Stimulated activated CD4-positive, alpha-beta T cell treated with anti-CD3 and anti-CD28 coated beads, Interleukin-1b, Interleukin-23, amount 100 ng/mL, for 4 hours (primary cell): ENCODE measurements at regions not wholly inside any gene's neighbourhood (a gene's known extent, or its start where the extent isn't known, plus 50 kb on each side); places are given as distances from the start of the nearest gene placed in this dataset.
"Not testable (repeated sequence)": the region's sequence is repeated elsewhere in the genome, so short reads cannot be mapped to it uniquely, and the experiment has no call there.

Source experiments
- DNase-seq, 2 donors: peaks; one replicate each; pipeline ENCODE4 v3.0.0-alpha.2; 2020; ENCODE audit warnings: low read depth in 2 of 2

- no peak for DNase-seq
Measured at GRCh38 chr20:24418731-24419130, 50.7 kb upstream of the SYNDIG1 start.

- no peak for DNase-seq
Measured at GRCh38 chr20:24417485-24417884, 51.9 kb upstream of the SYNDIG1 start.

GRCh38 chr20:24415444-24415843 is 54.0 kb upstream of the SYNDIG1 start:
- not testable (repeated sequence) for DNase-seq

GRCh38 chr20:24411834-24412216 is 57.6 kb upstream of the SYNDIG1 start:
- no peak for DNase-seq

GRCh38 chr20:24411003-24411833 is 58.2 kb upstream of the SYNDIG1 start:
- DNase-seq = no peak

GRCh38 chr20:24407151-24407550 is 62.3 kb upstream of the SYNDIG1 start:
- no peak for DNase-seq

- no peak for DNase-seq
Measured at GRCh38 chr20:24406750-24407149, 62.7 kb upstream of the SYNDIG1 start.

- DNase-seq = no peak
Measured at GRCh38 chr20:24406251-24406650, 63.2 kb upstream of the SYNDIG1 start.

GRCh38 chr20:24405810-24406209 is 63.6 kb upstream of the SYNDIG1 start:
- DNase-seq = no peak

GRCh38 chr20:24403406-24403805 is 66.0 kb upstream of the SYNDIG1 start:
- DNase-seq = no peak

GRCh38 chr20:24402188-24402587 is 67.2 kb upstream of the SYNDIG1 start:
- DNase-seq = no peak

- DNase-seq = no peak
Measured at GRCh38 chr20:24395151-24395550, 74.3 kb upstream of the SYNDIG1 start.

- DNase-seq = no peak
Measured at GRCh38 chr20:24393903-24394302, 75.5 kb upstream of the SYNDIG1 start.

- DNase-seq = no peak
Measured at GRCh38 chr20:24392612-24393011, 76.8 kb upstream of the SYNDIG1 start.

GRCh38 chr20:24389686-24390085 is 79.7 kb upstream of the SYNDIG1 start:
- no peak for DNase-seq

- DNase-seq = no peak
Measured at GRCh38 chr20:24388828-24389380, 80.5 kb upstream of the SYNDIG1 start.

GRCh38 chr20:24385547-24385946 is 83.9 kb upstream of the SYNDIG1 start:
- DNase-seq = no peak

GRCh38 chr20:24384865-24385264 is 84.6 kb upstream of the SYNDIG1 start:
- DNase-seq = no peak

GRCh38 chr20:24382743-24383142 is 86.7 kb upstream of the SYNDIG1 start:
- DNase-seq = no peak

GRCh38 chr20:24382331-24382730 is 87.1 kb upstream of the SYNDIG1 start:
- DNase-seq = no peak

- no peak for DNase-seq
Measured at GRCh38 chr20:24381886-24382285, 87.5 kb upstream of the SYNDIG1 start.

GRCh38 chr20:24379484-24379927 is 89.9 kb upstream of the SYNDIG1 start:
- no peak for DNase-seq

GRCh38 chr20:24378661-24379483 is 90.6 kb upstream of the SYNDIG1 start:
- DNase-seq = no peak
